ENCODE measurements at regions not wholly inside any gene's neighbourhood (a gene's known extent, or its start where the extent isn't known, plus 50 kb on each side); places are given as distances from the start of the nearest gene placed in this dataset.

GRCh38 chr14:54338696-54339317 lies 58.0 kb upstream of the CDKN3 start:
- no peak for TF ChIP-seq CTCF (conservative IDR thresholded peaks at IDR 0.05; ENCODE audit: low read depth, low read length)
- Histone ChIP-seq H3K4me3 (IDR thresholded peaks at IDR 0.05; ENCODE audit: insufficient read depth, low read depth, low read length) (no peak overlapping the region), H2AFZ (ENCODE audit: low read depth) (no peak overlapping the region), H3K9ac (no peak overlapping the region), H3K36me3 (ENCODE audit: insufficient read depth) (no peaks in the 10 kb centered on the region), H3K4me1 (ENCODE audit: low read depth, poor library complexity, severe bottlenecking) (no peaks in the 10 kb centered on the region), H3K4me2 (no peak overlapping the region), H3K27ac (no peak overlapping the region), H3K79me2 (ENCODE audit: insufficient read depth, low read depth) (no peaks in the 10 kb centered on the region), H3K27me3 (ENCODE audit: insufficient read depth, low read depth) (no peaks in the 10 kb centered on the region), H4K20me1 (ENCODE audit: insufficient read depth) (no peaks in the 10 kb centered on the region)

GRCh38 chr14:54339771-54340170 lies 57.0 kb upstream of the CDKN3 start:
- no peak overlapping the region for H3K4me3 ChIP-seq (IDR thresholded peaks at IDR 0.05; ENCODE audit: insufficient read depth, low read depth, low read length)

GRCh38 chr14:54342806-54343205 lies 54.0 kb upstream of the CDKN3 start:
- Histone ChIP-seq H3K4me2 (no peak overlapping the region), H3K9ac (no peak overlapping the region), H3K36me3 (ENCODE audit: insufficient read depth) (no peaks in the 10 kb centered on the region), H4K20me1 (ENCODE audit: insufficient read depth) (no peaks in the 10 kb centered on the region), H3K4me3 (IDR thresholded peaks at IDR 0.05; ENCODE audit: insufficient read depth, low read depth, low read length) (no peak overlapping the region), H3K4me1 (ENCODE audit: low read depth, poor library complexity, severe bottlenecking) (no peaks in the 10 kb centered on the region), H2AFZ (ENCODE audit: low read depth) (no peak overlapping the region), H3K79me2 (ENCODE audit: insufficient read depth, low read depth) (no peaks in the 10 kb centered on the region), H3K27me3 (ENCODE audit: insufficient read depth, low read depth) (no peaks in the 10 kb centered on the region), H3K27ac (no peak overlapping the region)
- TF ChIP-seq CTCF (conservative IDR thresholded peaks at IDR 0.05; ENCODE audit: low read depth, low read length): no peak

More at GRCh38 chr14:54339771-54340170, 57.0 kb upstream of the CDKN3 start:
- no peak overlapping the region for H3K27ac ChIP-seq
- H3K4me1 ChIP-seq (ENCODE audit: low read depth, poor library complexity, severe bottlenecking): no peaks in the 10 kb centered on the region
- no peak overlapping the region for H3K4me2 ChIP-seq
- no peaks in the 10 kb centered on the region for H3K36me3 ChIP-seq (ENCODE audit: insufficient read depth)
- TF ChIP-seq CTCF (conservative IDR thresholded peaks at IDR 0.05; ENCODE audit: low read depth, low read length): no peak
- H3K9ac ChIP-seq: no peak overlapping the region
- H3K79me2 ChIP-seq (ENCODE audit: insufficient read depth, low read depth): no peaks in the 10 kb centered on the region
- H2AFZ ChIP-seq (ENCODE audit: low read depth): no peak overlapping the region
- no peaks in the 10 kb centered on the region for H3K27me3 ChIP-seq (ENCODE audit: insufficient read depth, low read depth)
- no peaks in the 10 kb centered on the region for H4K20me1 ChIP-seq (ENCODE audit: insufficient read depth)

GRCh38 chr14:54343272-54344121 lies 53.3 kb upstream of the CDKN3 start:
- no peaks in the 10 kb centered on the region for H3K36me3 ChIP-seq (ENCODE audit: insufficient read depth)
- no peak overlapping the region for H3K9ac ChIP-seq
- TF ChIP-seq CTCF (conservative IDR thresholded peaks at IDR 0.05; ENCODE audit: low read depth, low read length): no peak
- no peak overlapping the region for H3K27ac ChIP-seq
- no peaks in the 10 kb centered on the region for H3K79me2 ChIP-seq (ENCODE audit: insufficient read depth, low read depth)
- H4K20me1 ChIP-seq (ENCODE audit: insufficient read depth): no peaks in the 10 kb centered on the region
- H2AFZ ChIP-seq (ENCODE audit: low read depth): no peak overlapping the region
- H3K27me3 ChIP-seq (ENCODE audit: insufficient read depth, low read depth): no peaks in the 10 kb centered on the region
- no peaks in the 10 kb centered on the region for H3K4me1 ChIP-seq (ENCODE audit: low read depth, poor library complexity, severe bottlenecking)
- H3K4me3 ChIP-seq (IDR thresholded peaks at IDR 0.05; ENCODE audit: insufficient read depth, low read depth, low read length): no peak overlapping the region
- H3K4me2 ChIP-seq: no peak overlapping the region

Measured in KMS-11 (cell line).